Panc1 (cell line): ENCODE measurements at regions not wholly inside any gene's neighbourhood (a gene's known extent, or its start where the extent isn't known, plus 50 kb on each side); places are given as distances from the start of the nearest gene placed in this dataset.

Experiments
- ATAC-seq: fragments of 200-7000 bp; cut with Tn5 transposase; 2 replicates; pipeline ENCODE4 v1.9.1; 2020; ENCODE audit warnings: mild to moderate bottlenecking, moderate library complexity
- BruUV-seq: library from RNA; stranded (reverse); fragments of 400-500 nt; replicated peaks from 2 replicates; lab custom pipeline; 2021; lab: Mats Ljungman, UMichigan
- CTCF ChIA-PET: fragments of 300-600 bp; sonication (Branson Sonifier 250); formaldehyde crosslinking; loops from one replicate; lab custom pipeline; 2022; ENCODE audit warnings: antibody characterized with exemption; lab: Charles Lee
- POLR2A ChIA-PET: fragments of 300-600 bp; sonication (Branson Sonifier 250); formaldehyde crosslinking; loops from one replicate; lab custom pipeline; 2022; ENCODE audit warnings: antibody characterized with exemption; lab: Charles Lee
- DNase-seq: peaks from one replicate; pipeline ENCODE4 v3.0.0-alpha.2; 2010; ENCODE audit warnings: low read depth, low spot score
- H3K27ac ChIP-seq: 2 replicates; pipeline ENCODE4 v1.5.1; 2011; ENCODE audit warnings: mild to moderate bottlenecking, low read length, inconsistent platforms
- H3K27me3 ChIP-seq: fragments of 200-500 bp; sonication (Bioruptor generic); 2 replicates; pipeline ENCODE4 v1.6.0; 2014; ENCODE audit warnings: low read length, inconsistent platforms; ENCODE audit not compliant: control insufficient read depth, insufficient read depth
- H3K36me3 ChIP-seq: fragments of 200-500 bp; sonication (Bioruptor generic); 2 replicates; pipeline ENCODE4 v1.5.1; 2014; ENCODE audit warnings: inconsistent platforms, mild to moderate bottlenecking, low read length, moderate library complexity; ENCODE audit not compliant: control insufficient read depth, insufficient read depth
- H3K4me1 ChIP-seq: 2 replicates; pipeline ENCODE4 v1.5.1; 2011; ENCODE audit warnings: inconsistent platforms, mild to moderate bottlenecking, low read length, moderate library complexity; ENCODE audit not compliant: control insufficient read depth, insufficient read depth
- H3K4me3 ChIP-seq, 2 experiments: 2 replicates each; pipeline ENCODE4 v1.5.1; 2011 to 2012; ENCODE audit warnings: low read depth in 2 of 2, low read length in 2 of 2, mild to moderate bottlenecking in 2 of 2, inconsistent platforms in 1 of 2, moderate library complexity in 1 of 2
- H3K9me3 ChIP-seq: fragments of 200-500 bp; sonication (Bioruptor generic); 2 replicates; pipeline ENCODE4 v1.5.1; 2014; ENCODE audit warnings: low read depth, mild to moderate bottlenecking, inconsistent platforms, low read length, moderate library complexity; ENCODE audit not compliant: control insufficient read depth, insufficient read depth
- CTCF ChIP-seq: fragments of 450-650 bp; IDR thresholded peaks from 2 replicates; pipeline ENCODE4 v1.5.1; 2017; ENCODE audit warnings: mild to moderate bottlenecking
- POLR2AphosphoS5 ChIP-seq: IDR thresholded peaks from 2 replicates; pipeline ENCODE4 v1.6.1; 2012; ENCODE audit warnings: mild to moderate bottlenecking, low read depth, low read length, moderate library complexity
- SIN3A ChIP-seq: IDR thresholded peaks from 2 replicates; pipeline ENCODE4 v1.6.1; 2012; ENCODE audit warnings: low read depth, mild to moderate bottlenecking, low read length, moderate library complexity, borderline replicate concordance; ENCODE audit not compliant: insufficient read depth
- TCF7L2 ChIP-seq: IDR thresholded peaks from 2 replicates; pipeline ENCODE4 v1.6.1; 2011; ENCODE audit warnings: mild to moderate bottlenecking, low read depth, low read length, inconsistent platforms
- in situ Hi-C: cut with HindIII; loops from 2 replicates; pipeline ENCODE4 v1.10.0; 2016; ENCODE audit warnings: low sequenced_read_pairs, low pct_unique_long_range_greater_than_20kb
- intact Hi-C: fragments of 100-400 bp; cut with micrococcal nuclease; formaldehyde crosslinking; loops from one replicate; pipeline ENCODE4 v1.10.0; 2022; ENCODE audit not compliant: unreplicated experiment
- TF ChIP-seq, protein P1 (sequence below), 2 experiments: IDR thresholded peaks; 2 replicates each; pipeline ENCODE4 v1.6.1; 2011 to 2012; ENCODE audit warnings: low read depth in 2 of 2, control low read depth in 1 of 2, low read length in 1 of 2, mild to moderate bottlenecking in 1 of 2, moderate library complexity in 1 of 2; ENCODE audit not compliant: insufficient read depth in 1 of 2

- no peaks in the 10 kb centered on the region for H3K27me3 ChIP-seq
- no TSS peak for BruUV-seq
- H3K36me3 ChIP-seq = no peaks in the 10 kb centered on the region
- no peaks in the 10 kb centered on the region for H3K9me3 ChIP-seq
- DNase-seq (no peak), ATAC-seq (no peak)
- intact Hi-C loops = no loop called here
- ChIA-PET CTCF (no interaction called here), POLR2A (no interaction called here)
- in situ Hi-C loops = no loop called here
- TF ChIP-seq, protein P1, sequence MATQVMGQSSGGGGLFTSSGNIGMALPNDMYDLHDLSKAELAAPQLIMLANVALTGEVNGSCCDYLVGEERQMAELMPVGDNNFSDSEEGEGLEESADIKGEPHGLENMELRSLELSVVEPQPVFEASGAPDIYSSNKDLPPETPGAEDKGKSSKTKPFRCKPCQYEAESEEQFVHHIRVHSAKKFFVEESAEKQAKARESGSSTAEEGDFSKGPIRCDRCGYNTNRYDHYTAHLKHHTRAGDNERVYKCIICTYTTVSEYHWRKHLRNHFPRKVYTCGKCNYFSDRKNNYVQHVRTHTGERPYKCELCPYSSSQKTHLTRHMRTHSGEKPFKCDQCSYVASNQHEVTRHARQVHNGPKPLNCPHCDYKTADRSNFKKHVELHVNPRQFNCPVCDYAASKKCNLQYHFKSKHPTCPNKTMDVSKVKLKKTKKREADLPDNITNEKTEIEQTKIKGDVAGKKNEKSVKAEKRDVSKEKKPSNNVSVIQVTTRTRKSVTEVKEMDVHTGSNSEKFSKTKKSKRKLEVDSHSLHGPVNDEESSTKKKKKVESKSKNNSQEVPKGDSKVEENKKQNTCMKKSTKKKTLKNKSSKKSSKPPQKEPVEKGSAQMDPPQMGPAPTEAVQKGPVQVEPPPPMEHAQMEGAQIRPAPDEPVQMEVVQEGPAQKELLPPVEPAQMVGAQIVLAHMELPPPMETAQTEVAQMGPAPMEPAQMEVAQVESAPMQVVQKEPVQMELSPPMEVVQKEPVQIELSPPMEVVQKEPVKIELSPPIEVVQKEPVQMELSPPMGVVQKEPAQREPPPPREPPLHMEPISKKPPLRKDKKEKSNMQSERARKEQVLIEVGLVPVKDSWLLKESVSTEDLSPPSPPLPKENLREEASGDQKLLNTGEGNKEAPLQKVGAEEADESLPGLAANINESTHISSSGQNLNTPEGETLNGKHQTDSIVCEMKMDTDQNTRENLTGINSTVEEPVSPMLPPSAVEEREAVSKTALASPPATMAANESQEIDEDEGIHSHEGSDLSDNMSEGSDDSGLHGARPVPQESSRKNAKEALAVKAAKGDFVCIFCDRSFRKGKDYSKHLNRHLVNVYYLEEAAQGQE (IDR thresholded peaks at IDR 0.05; ENCODE audit: insufficient read depth in 1 of 2, low read depth in 2 of 2, low read length in 1 of 2) = no peak
- TF ChIP-seq TCF7L2 = no peak
- H3K4me3 ChIP-seq = no peak overlapping the region
- no peaks in the 10 kb centered on the region for H3K4me1 ChIP-seq
- H3K27ac ChIP-seq = no peak overlapping the region
Observed at GRCh38 chr18:4831791-4832375, 365.2 kb downstream of the AKAIN1 start.

DNA sequence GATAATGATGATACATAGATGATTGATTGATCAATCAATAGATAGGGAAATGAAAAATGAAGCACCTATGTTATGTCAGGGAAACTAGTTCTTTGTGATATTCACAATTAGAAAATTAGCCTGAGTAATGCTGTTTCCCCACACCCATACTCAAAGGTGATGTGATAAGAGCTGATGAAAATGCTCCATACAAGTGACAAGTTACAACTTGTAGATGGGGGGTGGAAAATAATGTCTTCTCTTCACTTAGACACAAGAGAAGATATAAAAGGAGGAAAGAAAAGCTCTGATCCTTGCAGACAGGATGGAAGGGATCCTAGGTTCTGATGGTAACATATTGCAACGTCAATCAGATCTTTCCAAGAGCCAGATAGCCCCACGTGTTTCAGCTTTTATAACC, 365.9 kb downstream of the AKAIN1 start:
- in situ Hi-C loops (no loop called here), intact Hi-C loops (no loop called here)
- DNase-seq (no peak), ATAC-seq (no peak)
- no peaks in the 10 kb centered on the region for H3K9me3 ChIP-seq
- H3K4me3 ChIP-seq = no peak overlapping the region
- no peak overlapping the region for H3K27ac ChIP-seq
- H3K4me1 ChIP-seq = no peaks in the 10 kb centered on the region
- ChIA-PET CTCF (no interaction called here), POLR2A (no interaction called here)
- TF ChIP-seq, protein P1 (IDR thresholded peaks at IDR 0.05; ENCODE audit: insufficient read depth in 1 of 2, low read depth in 2 of 2, low read length in 1 of 2) = no peak
- TF ChIP-seq TCF7L2 (no peak), SIN3A (no peak), POLR2AphosphoS5 (no peak), CTCF (no peak)
- BruUV-seq = no TSS peak
- H3K27me3 ChIP-seq = no peaks in the 10 kb centered on the region
- H3K36me3 ChIP-seq = no peaks in the 10 kb centered on the region
